ENCODE measurements at regions not wholly inside any gene's neighbourhood (a gene's known extent, or its start where the extent isn't known, plus 50 kb on each side); places are given as distances from the start of the nearest gene placed in this dataset.

- H2AFZ ChIP-seq (ENCODE audit: low read depth, low read length, poor library complexity, severe bottlenecking), result no peak overlapping the region
- H4K20me1 ChIP-seq (ENCODE audit: insufficient read depth), result no peaks in the 10 kb centered on the region
- RAD21 ChIA-PET (ENCODE audit: low non-redundant PET in 1 of 2, low total read pairs in 2 of 2, uncharacterized antibody in 2 of 2, unreplicated experiment in 2 of 2), result no interaction called here
- no peaks in the 10 kb centered on the region for H3K79me2 ChIP-seq (ENCODE audit: insufficient read depth, low read length)
- no peak overlapping the region for H3K4me2 ChIP-seq (ENCODE audit: low read length)
- DNase-seq (ENCODE audit: low read depth, low spot score), result no peak
- no peaks in the 10 kb centered on the region for H3K9me2 ChIP-seq (ENCODE audit: insufficient read depth)
- no peak for ATAC-seq
- no peaks in the 10 kb centered on the region for H3K4me1 ChIP-seq (ENCODE audit: control insufficient read depth in 1 of 2, insufficient read depth in 2 of 2, low read length in 2 of 2)
- no peak overlapping the region for H3K27ac ChIP-seq (ENCODE audit: low read depth, low read length)
- BruUV-seq (replicated peaks), result no TSS peak
- CTCF ChIA-PET, result no interaction called here
- no peak overlapping the region for H3K4me3 ChIP-seq (replicated peaks in 1 of 2; ENCODE audit: low read depth in 1 of 2, low read length in 2 of 2)
- H3K27me3 ChIP-seq (ENCODE audit: insufficient read depth, low read length), result no peaks in the 10 kb centered on the region
- POLR2A ChIA-PET, result no interaction called here
- TF ChIP-seq RAD21 (IDR thresholded peaks at IDR 0.05; ENCODE audit: low read depth) (no peak), EGR1 (IDR thresholded peaks at IDR 0.05; ENCODE audit: low read depth) (no peak), YY1 (IDR thresholded peaks at IDR 0.05; ENCODE audit: extremely low read depth, insufficient replicate concordance, low read depth, low read length) (no peak), ATF3 (IDR thresholded peaks at IDR 0.05) (no peak), CBX3 (IDR thresholded peaks at IDR 0.05; ENCODE audit: low read depth) (no peak)
- H3K36me3 ChIP-seq (ENCODE audit: control insufficient read depth in 1 of 2, insufficient read depth in 2 of 2, low read length in 2 of 2), result no peaks in the 10 kb centered on the region
- no peaks in the 10 kb centered on the region for H3K9me3 ChIP-seq (ENCODE audit: control insufficient read depth in 1 of 2, insufficient read depth in 1 of 2, low read depth in 1 of 2, low read length in 2 of 2)
- H3K9ac ChIP-seq (ENCODE audit: low read length), result no peak overlapping the region
- intact Hi-C loops (cut with micrococcal nuclease), result no loop called here
These were observed 82.6 kb upstream of the GLI3 start for GRCh38 chr7:42319631-42320030.

GRCh38 chr7:42315631-42316030 lies 78.6 kb upstream of the GLI3 start:
- intact Hi-C loops (cut with micrococcal nuclease), result no loop called here
- RAD21 ChIA-PET (ENCODE audit: low non-redundant PET in 1 of 2, low total read pairs in 2 of 2, uncharacterized antibody in 2 of 2, unreplicated experiment in 2 of 2), result no interaction called here

More at GRCh38 chr7:42315631-42316030, 78.6 kb upstream of the GLI3 start:
- ChIA-PET CTCF (no interaction called here), POLR2A (no interaction called here)
- H3K9me2 ChIP-seq (ENCODE audit: insufficient read depth), result no peaks in the 10 kb centered on the region
- no peak overlapping the region for H3K4me2 ChIP-seq (ENCODE audit: low read length)
- H3K9ac ChIP-seq (ENCODE audit: low read length), result no peak overlapping the region
- H3K27me3 ChIP-seq (ENCODE audit: insufficient read depth, low read length), result no peaks in the 10 kb centered on the region
- no peak overlapping the region for H2AFZ ChIP-seq (ENCODE audit: low read depth, low read length, poor library complexity, severe bottlenecking)
- no peaks in the 10 kb centered on the region for H4K20me1 ChIP-seq (ENCODE audit: insufficient read depth)
- H3K36me3 ChIP-seq (ENCODE audit: control insufficient read depth in 1 of 2, insufficient read depth in 2 of 2, low read length in 2 of 2), result no peaks in the 10 kb centered on the region
- 0 out of 4 replicates have a peak, but pooled peaks cover 0 to 4% of the 10 kb centered on the region in 2 experiments for H3K9me3 ChIP-seq (ENCODE audit: control insufficient read depth in 1 of 2, insufficient read depth in 1 of 2, low read depth in 1 of 2, low read length in 2 of 2)
- no peaks in the 10 kb centered on the region for H3K79me2 ChIP-seq (ENCODE audit: insufficient read depth, low read length)
- TF ChIP-seq YY1 (IDR thresholded peaks at IDR 0.05; ENCODE audit: extremely low read depth, insufficient replicate concordance, low read depth, low read length) (no peak), EGR1 (IDR thresholded peaks at IDR 0.05; ENCODE audit: low read depth) (no peak), SP1 (IDR thresholded peaks at IDR 0.05; ENCODE audit: low read depth) (no peak), ZFX (IDR thresholded peaks at IDR 0.05) (no peak), CBX3 (IDR thresholded peaks at IDR 0.05; ENCODE audit: low read depth) (no peak), ZBTB33 (IDR thresholded peaks at IDR 0.05; ENCODE audit: extremely low read depth, insufficient replicate concordance, low read length) (no peak), TCF7L2 (IDR thresholded peaks at IDR 0.05; ENCODE audit: borderline replicate concordance, extremely low read depth, insufficient read depth, insufficient read length) (no peak), SRF (IDR thresholded peaks at IDR 0.05; ENCODE audit: low read depth) (no peak), JUND (IDR thresholded peaks at IDR 0.05) (no peak), CTCF (IDR thresholded peaks at IDR 0.05 in 2 of 3, conservative IDR thresholded peaks at IDR 0.05 in 1 of 3; ENCODE audit: borderline replicate concordance in 1 of 3, insufficient read depth in 1 of 3, low read depth in 2 of 3, low read length in 2 of 3) (no peak), POLR2AphosphoS5 (IDR thresholded peaks at IDR 0.05; ENCODE audit: low read depth, low read length) (no peak), MAX (IDR thresholded peaks at IDR 0.05) (no peak), ATF3 (IDR thresholded peaks at IDR 0.05) (no peak), ELF1 (IDR thresholded peaks at IDR 0.05; ENCODE audit: borderline replicate concordance, low read depth) (no peak), RAD21 (IDR thresholded peaks at IDR 0.05; ENCODE audit: low read depth) (no peak), EZH2 (IDR thresholded peaks at IDR 0.05) (no peak), SIN3A (IDR thresholded peaks at IDR 0.05; ENCODE audit: low read depth) (no peak)
- no peak overlapping the region for H3K27ac ChIP-seq (ENCODE audit: low read depth, low read length)
- ATAC-seq, result no peak
- no peak overlapping the region for H3K4me3 ChIP-seq (replicated peaks in 1 of 2; ENCODE audit: low read depth in 1 of 2, low read length in 2 of 2)
- no peak for DNase-seq (ENCODE audit: low read depth, low spot score)
- no TSS peak for BruUV-seq (replicated peaks)
- H3K4me1 ChIP-seq (ENCODE audit: control insufficient read depth in 1 of 2, insufficient read depth in 2 of 2, low read length in 2 of 2), result no peaks in the 10 kb centered on the region
